SK-N-SH (cell line): ENCODE measurements at regions not wholly inside any gene's neighbourhood (a gene's known extent, or its start where the extent isn't known, plus 50 kb on each side); places are given as distances from the start of the nearest gene placed in this dataset.
A peak's percentile ranks its signal among the peaks of the same experiment; 100 is the strongest.

Experiments used
- CTCF ChIA-PET: fragments of 300-600, 350-600 bp; formaldehyde crosslinking; extraction: SDS; loops from one replicate; lab custom pipeline; 2021; lab: Yijun Ruan, JAX
- POLR2A ChIA-PET: fragments of 350-600 bp; sonication (Branson Sonifier 250); formaldehyde crosslinking; extraction: SDS; loops from one replicate; lab custom pipeline; 2020; ENCODE audit warnings: antibody characterized with exemption, inconsistent platforms; lab: Yijun Ruan, JAX
- DNase-seq: peaks from one replicate; pipeline ENCODE4 v3.0.0; 2012
- H2AFZ ChIP-seq: fragments of 200-600 bp; sonication (generic); 2 replicates; pipeline ENCODE4 v1.8.1; 2016; ENCODE audit warnings: antibody characterized with exemption, mild to moderate bottlenecking, low read depth
- H3F3A ChIP-seq: fragments of 200-600 bp; sonication (generic); replicated peaks from 2 replicates; pipeline ENCODE3; 2016; ENCODE audit warnings: antibody characterized with exemption, mild to moderate bottlenecking; ENCODE audit not compliant: insufficient read depth
- H3K27ac ChIP-seq, 2 experiments: fragments of 200-500 bp in 1 of 2; fragments of 200-600 bp in 1 of 2; sonication (Bioruptor generic) in 1 of 2; sonication (generic), shearing (Covaris generic) in 1 of 2; 2 replicates each; pipeline versions ENCODE4 v1.5.1 to v1.6.1; 2014 to 2016; ENCODE audit warnings: low read depth in 2 of 2, inconsistent platforms in 1 of 2, low read length in 1 of 2, mild to moderate bottlenecking in 1 of 2, mixed read lengths in 1 of 2
- H3K27me3 ChIP-seq: fragments of 200-600 bp; sonication (generic), shearing (Covaris generic); 2 replicates; pipeline ENCODE4 v1.6.1; 2016; ENCODE audit warnings: mixed run types; ENCODE audit not compliant: insufficient read depth
- H3K36me3 ChIP-seq, 2 experiments: fragments of 200-500 bp in 1 of 2; fragments of 200-600 bp in 1 of 2; sonication (Bioruptor generic) in 1 of 2; sonication (generic) in 1 of 2; replicated peaks in 1 of 2; 2 replicates each; pipeline versions ENCODE3 to v1.5.1; 2014 to 2016; ENCODE audit warnings: low read length in 1 of 2, mild to moderate bottlenecking in 1 of 2; ENCODE audit not compliant: insufficient read depth in 2 of 2, control insufficient read depth in 1 of 2
- H3K4me1 ChIP-seq, 2 experiments: fragments of 200-500 bp in 1 of 2; fragments of 200-600 bp in 1 of 2; sonication (Bioruptor generic) in 1 of 2; sonication (generic), shearing (Covaris generic) in 1 of 2; 2 replicates each; pipeline versions ENCODE4 v1.5.1 to v1.6.1; 2014 to 2016; ENCODE audit warnings: low read depth in 1 of 2, low read length in 1 of 2, mixed run types in 1 of 2; ENCODE audit not compliant: insufficient read depth in 2 of 2, control insufficient read depth in 1 of 2
- H3K4me2 ChIP-seq: fragments of 200-600 bp; sonication (generic), shearing (Covaris generic); 2 replicates; pipeline ENCODE4 v1.6.1; 2017; ENCODE audit warnings: mixed run types
- H3K4me3 ChIP-seq, 2 experiments: fragments of 200-500 bp in 1 of 2; fragments of 200-600 bp in 1 of 2; sonication (Bioruptor generic) in 1 of 2; sonication (generic), shearing (Covaris generic) in 1 of 2; 2 replicates each; pipeline versions ENCODE4 v1.5.1 to v1.8.1; 2014 to 2016; ENCODE audit warnings: low read depth in 2 of 2, inconsistent platforms in 1 of 2, low read length in 1 of 2, mild to moderate bottlenecking in 1 of 2, mixed read lengths in 1 of 2, moderate library complexity in 1 of 2
- H3K79me2 ChIP-seq: fragments of 200-600 bp; sonication (generic); 2 replicates; pipeline ENCODE4 v1.8.1; 2017; ENCODE audit warnings: mild to moderate bottlenecking; ENCODE audit not compliant: insufficient read depth
- H3K9ac ChIP-seq: fragments of 200-600 bp; sonication (generic); 2 replicates; pipeline ENCODE4 v1.6.1; 2017; ENCODE audit warnings: mixed run types
- H3K9me2 ChIP-seq: fragments of 200-600 bp; sonication (generic); 2 replicates; pipeline ENCODE4 v1.6.1; 2017; ENCODE audit warnings: mixed run types
- H3K9me3 ChIP-seq: fragments of 200-600 bp; sonication (generic); 2 replicates; pipeline ENCODE4 v1.6.1; 2017; ENCODE audit warnings: mixed run types, mild to moderate bottlenecking, moderate library complexity
- H4K20me1 ChIP-seq: fragments of 200-600 bp; sonication (generic); 2 replicates; pipeline ENCODE4 v1.6.1; 2017; ENCODE audit warnings: mild to moderate bottlenecking, mixed run types; ENCODE audit not compliant: insufficient read depth
- EZH2phosphoT487 ChIP-seq: fragments of 200-600 bp; sonication (generic); IDR thresholded peaks from 2 replicates; pipeline ENCODE4 v1.6.1; 2017; ENCODE audit warnings: low read depth, mixed run types, mild to moderate bottlenecking, antibody characterized with exemption, moderate library complexity, borderline replicate concordance
- FOXJ3 ChIP-seq: sonication (generic); formaldehyde crosslinking; IDR thresholded peaks from 2 replicates; pipeline ENCODE4 v1.5.1; 2020; ENCODE audit warnings: mild to moderate bottlenecking, missing genetic modification reagents
- GABPA ChIP-seq: IDR thresholded peaks from 2 replicates; pipeline ENCODE4 v1.4.0; 2012; ENCODE audit warnings: low read depth, mild to moderate bottlenecking
- JUND ChIP-seq: IDR thresholded peaks from 2 replicates; pipeline ENCODE4 v1.4.0; 2012
- MEF2A ChIP-seq: IDR thresholded peaks from 2 replicates; pipeline ENCODE4 v1.4.0; 2012; ENCODE audit warnings: low read depth, borderline replicate concordance
- NFIC ChIP-seq: IDR thresholded peaks from 2 replicates; pipeline ENCODE4 v1.4.0; 2012; ENCODE audit warnings: borderline replicate concordance
- POLR2AphosphoS5 ChIP-seq: IDR thresholded peaks from 2 replicates; pipeline ENCODE4 v1.6.1; 2012; ENCODE audit warnings: low read depth, low read length
- SMC3 ChIP-seq: IDR thresholded peaks from 2 replicates; pipeline ENCODE4 v1.6.1; 2012; ENCODE audit warnings: low read depth, low read length, improper control_type of control experiment
- TAF1 ChIP-seq: IDR thresholded peaks from 2 replicates; pipeline ENCODE4 v1.6.1; 2012; ENCODE audit warnings: low read depth, mild to moderate bottlenecking, low read length, moderate library complexity, borderline replicate concordance
- WGBS: methylation state at CpG from one replicate; pipeline ENCODE4 v1.1.6; 2017; ENCODE audit warnings: low lambda C conversion rate; 5-methylcytosine and 5-hydroxymethylcytosine counted together
- TF ChIP-seq, protein P1 (sequence below): fragments of 150-350 bp; IDR thresholded peaks from 2 replicates; pipeline ENCODE4 v1.6.1; 2016; ENCODE audit warnings: mild to moderate bottlenecking, low read depth, low read length
- TF ChIP-seq, protein P2 (sequence below): IDR thresholded peaks from 2 replicates; pipeline ENCODE4 v1.6.1; 2012; ENCODE audit warnings: mild to moderate bottlenecking, low read depth, low read length, moderate library complexity
- TF ChIP-seq, protein P3 (sequence below): IDR thresholded peaks from 2 replicates; pipeline ENCODE4; 2012
- TF ChIP-seq, protein P4 (sequence below): fragments of 200-600 bp; sonication (generic); IDR thresholded peaks from 2 replicates; pipeline ENCODE4 v1.6.1; 2017; ENCODE audit warnings: antibody characterized with exemption, mild to moderate bottlenecking, moderate library complexity
- TF ChIP-seq, protein P5 (sequence below): IDR thresholded peaks from 2 replicates; pipeline ENCODE4 v1.4.0; 2012; ENCODE audit warnings: low read depth

DNA sequence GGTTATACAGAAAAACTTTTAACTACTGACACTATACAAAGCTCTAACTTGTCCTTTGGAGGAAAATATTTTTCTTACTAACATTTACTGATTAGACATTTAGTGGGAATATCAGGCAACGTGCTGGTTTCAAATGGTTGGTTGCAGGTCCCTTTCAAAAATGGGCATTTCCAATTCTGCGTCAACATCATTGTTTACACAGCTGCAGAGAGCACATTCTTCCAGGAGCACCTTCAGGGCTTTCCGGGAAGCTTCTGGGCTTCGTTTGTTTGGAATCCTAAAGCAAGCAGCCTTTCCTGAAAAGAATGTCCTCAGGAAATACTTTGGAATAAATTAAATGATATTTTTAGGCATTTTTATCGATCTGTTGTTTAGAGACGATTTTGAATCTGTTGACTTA, 289.7 kb downstream of the TRIML1 start:
- H3K4me3 ChIP-seq = no peak overlapping the region
- no peaks in the 10 kb centered on the region for H3K9me2 ChIP-seq
- 12% methylated on average over 6 of the region's 6 CpGs for WGBS
- H3K9me3 ChIP-seq = peaks cover 4% of the 10 kb centered on the region; the same call in 1 of the 2 replicates
- ChIA-PET POLR2A (no interaction called here), CTCF (no interaction called here)
- no peaks in the 10 kb centered on the region for H3K79me2 ChIP-seq
- peaks cover 5% of the 10 kb centered on the region for H3F3A ChIP-seq
- no peak overlapping the region; a peak in 1 of 4 replicates for H3K27ac ChIP-seq
- H4K20me1 ChIP-seq = no peaks in the 10 kb centered on the region
- H3K4me2 ChIP-seq = no peak overlapping the region
- no peak for DNase-seq
- H3K36me3 ChIP-seq = no peaks in the 10 kb centered on the region
- H3K27me3 ChIP-seq = no peaks in the 10 kb centered on the region
- no peaks in the 10 kb centered on the region for H3K4me1 ChIP-seq
- 0 out of 2 replicates have a peak overlapping the region, but pooled peaks have one; percentile 18 for H2AFZ ChIP-seq
- TF ChIP-seq SMC3 = no peak
- TF ChIP-seq JUND = no peak
- TF ChIP-seq, protein P1, sequence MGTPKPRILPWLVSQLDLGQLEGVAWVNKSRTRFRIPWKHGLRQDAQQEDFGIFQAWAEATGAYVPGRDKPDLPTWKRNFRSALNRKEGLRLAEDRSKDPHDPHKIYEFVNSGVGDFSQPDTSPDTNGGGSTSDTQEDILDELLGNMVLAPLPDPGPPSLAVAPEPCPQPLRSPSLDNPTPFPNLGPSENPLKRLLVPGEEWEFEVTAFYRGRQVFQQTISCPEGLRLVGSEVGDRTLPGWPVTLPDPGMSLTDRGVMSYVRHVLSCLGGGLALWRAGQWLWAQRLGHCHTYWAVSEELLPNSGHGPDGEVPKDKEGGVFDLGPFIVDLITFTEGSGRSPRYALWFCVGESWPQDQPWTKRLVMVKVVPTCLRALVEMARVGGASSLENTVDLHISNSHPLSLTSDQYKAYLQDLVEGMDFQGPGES = no peak
- no peak for TF ChIP-seq FOXJ3 (CRISPR knock-in tag)
- no peak for TF ChIP-seq NFIC
- no peak for TF ChIP-seq GABPA
- no peak for TF ChIP-seq MEF2A
- no peak for TF ChIP-seq POLR2AphosphoS5
- TF ChIP-seq TAF1 = no peak
- TF ChIP-seq, protein P2, sequence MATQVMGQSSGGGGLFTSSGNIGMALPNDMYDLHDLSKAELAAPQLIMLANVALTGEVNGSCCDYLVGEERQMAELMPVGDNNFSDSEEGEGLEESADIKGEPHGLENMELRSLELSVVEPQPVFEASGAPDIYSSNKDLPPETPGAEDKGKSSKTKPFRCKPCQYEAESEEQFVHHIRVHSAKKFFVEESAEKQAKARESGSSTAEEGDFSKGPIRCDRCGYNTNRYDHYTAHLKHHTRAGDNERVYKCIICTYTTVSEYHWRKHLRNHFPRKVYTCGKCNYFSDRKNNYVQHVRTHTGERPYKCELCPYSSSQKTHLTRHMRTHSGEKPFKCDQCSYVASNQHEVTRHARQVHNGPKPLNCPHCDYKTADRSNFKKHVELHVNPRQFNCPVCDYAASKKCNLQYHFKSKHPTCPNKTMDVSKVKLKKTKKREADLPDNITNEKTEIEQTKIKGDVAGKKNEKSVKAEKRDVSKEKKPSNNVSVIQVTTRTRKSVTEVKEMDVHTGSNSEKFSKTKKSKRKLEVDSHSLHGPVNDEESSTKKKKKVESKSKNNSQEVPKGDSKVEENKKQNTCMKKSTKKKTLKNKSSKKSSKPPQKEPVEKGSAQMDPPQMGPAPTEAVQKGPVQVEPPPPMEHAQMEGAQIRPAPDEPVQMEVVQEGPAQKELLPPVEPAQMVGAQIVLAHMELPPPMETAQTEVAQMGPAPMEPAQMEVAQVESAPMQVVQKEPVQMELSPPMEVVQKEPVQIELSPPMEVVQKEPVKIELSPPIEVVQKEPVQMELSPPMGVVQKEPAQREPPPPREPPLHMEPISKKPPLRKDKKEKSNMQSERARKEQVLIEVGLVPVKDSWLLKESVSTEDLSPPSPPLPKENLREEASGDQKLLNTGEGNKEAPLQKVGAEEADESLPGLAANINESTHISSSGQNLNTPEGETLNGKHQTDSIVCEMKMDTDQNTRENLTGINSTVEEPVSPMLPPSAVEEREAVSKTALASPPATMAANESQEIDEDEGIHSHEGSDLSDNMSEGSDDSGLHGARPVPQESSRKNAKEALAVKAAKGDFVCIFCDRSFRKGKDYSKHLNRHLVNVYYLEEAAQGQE = no peak
- TF ChIP-seq, protein P3, sequence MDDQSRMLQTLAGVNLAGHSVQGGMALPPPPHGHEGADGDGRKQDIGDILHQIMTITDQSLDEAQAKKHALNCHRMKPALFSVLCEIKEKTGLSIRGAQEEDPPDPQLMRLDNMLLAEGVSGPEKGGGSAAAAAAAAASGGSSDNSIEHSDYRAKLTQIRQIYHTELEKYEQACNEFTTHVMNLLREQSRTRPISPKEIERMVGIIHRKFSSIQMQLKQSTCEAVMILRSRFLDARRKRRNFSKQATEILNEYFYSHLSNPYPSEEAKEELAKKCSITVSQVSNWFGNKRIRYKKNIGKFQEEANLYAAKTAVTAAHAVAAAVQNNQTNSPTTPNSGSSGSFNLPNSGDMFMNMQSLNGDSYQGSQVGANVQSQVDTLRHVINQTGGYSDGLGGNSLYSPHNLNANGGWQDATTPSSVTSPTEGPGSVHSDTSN = no peak
- TF ChIP-seq, protein P4, sequence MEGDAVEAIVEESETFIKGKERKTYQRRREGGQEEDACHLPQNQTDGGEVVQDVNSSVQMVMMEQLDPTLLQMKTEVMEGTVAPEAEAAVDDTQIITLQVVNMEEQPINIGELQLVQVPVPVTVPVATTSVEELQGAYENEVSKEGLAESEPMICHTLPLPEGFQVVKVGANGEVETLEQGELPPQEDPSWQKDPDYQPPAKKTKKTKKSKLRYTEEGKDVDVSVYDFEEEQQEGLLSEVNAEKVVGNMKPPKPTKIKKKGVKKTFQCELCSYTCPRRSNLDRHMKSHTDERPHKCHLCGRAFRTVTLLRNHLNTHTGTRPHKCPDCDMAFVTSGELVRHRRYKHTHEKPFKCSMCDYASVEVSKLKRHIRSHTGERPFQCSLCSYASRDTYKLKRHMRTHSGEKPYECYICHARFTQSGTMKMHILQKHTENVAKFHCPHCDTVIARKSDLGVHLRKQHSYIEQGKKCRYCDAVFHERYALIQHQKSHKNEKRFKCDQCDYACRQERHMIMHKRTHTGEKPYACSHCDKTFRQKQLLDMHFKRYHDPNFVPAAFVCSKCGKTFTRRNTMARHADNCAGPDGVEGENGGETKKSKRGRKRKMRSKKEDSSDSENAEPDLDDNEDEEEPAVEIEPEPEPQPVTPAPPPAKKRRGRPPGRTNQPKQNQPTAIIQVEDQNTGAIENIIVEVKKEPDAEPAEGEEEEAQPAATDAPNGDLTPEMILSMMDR = no peak
- no peak for TF ChIP-seq EZH2phosphoT487
- TF ChIP-seq, protein P5, sequence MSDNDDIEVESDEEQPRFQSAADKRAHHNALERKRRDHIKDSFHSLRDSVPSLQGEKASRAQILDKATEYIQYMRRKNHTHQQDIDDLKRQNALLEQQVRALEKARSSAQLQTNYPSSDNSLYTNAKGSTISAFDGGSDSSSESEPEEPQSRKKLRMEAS = no peak
- no peak overlapping the region for H3K9ac ChIP-seq
